ENCODE measurements at regions not wholly inside any gene's neighbourhood (a gene's known extent, or its start where the extent isn't known, plus 50 kb on each side); places are given as distances from the start of the nearest gene placed in this dataset.

DNA sequence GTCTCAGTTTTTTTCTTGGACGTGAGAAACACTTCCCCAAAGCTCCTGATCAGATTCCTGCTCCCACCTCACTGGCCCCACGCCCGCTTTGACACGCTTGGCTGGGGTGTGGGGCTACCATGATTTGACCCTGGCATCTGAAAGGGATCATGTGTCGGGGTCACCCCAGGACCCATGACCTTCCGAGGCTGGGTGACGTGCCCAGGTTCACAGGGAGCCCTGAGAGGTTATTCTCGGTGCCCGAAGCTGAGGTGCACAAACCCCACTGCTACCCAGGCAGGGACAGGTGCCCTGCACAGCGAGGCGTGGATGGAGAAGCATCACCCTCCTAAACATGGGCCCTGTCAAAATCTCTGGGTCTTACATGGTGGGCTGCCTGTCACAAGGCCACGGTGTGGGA is 404.1 kb downstream of the GALR1 start:
- no TSS peak for BruUV-seq (replicated peaks)
- intact Hi-C loops (cut with micrococcal nuclease; ENCODE audit: unreplicated experiment) (loop anchor here (5.0 kb wide), 1 partner anchor 651 kb away; no protein-coding TSS in a partner anchor), in situ Hi-C loops (cut with HindIII; ENCODE audit: extremely low pct_ligation_motif_present, low pct_unique_long_range_greater_than_20kb) (loop anchor here (10.0 kb wide), 1 partner anchor 659 kb away; no protein-coding TSS in a partner anchor)
- H3K4me2 ChIP-seq (ENCODE audit: low read depth, low read length): no peak overlapping the region
- H3K79me2 ChIP-seq (ENCODE audit: insufficient read depth, low read length): no peaks in the 10 kb centered on the region
- no peaks in the 10 kb centered on the region for H4K20me1 ChIP-seq (ENCODE audit: insufficient read depth, low read length)
- H3K9me3 ChIP-seq (ENCODE audit: low read length): no peaks in the 10 kb centered on the region
- no peak for ATAC-seq
- 0% methylated on average over 3 of the region's 12 CpGs for WGBS (ENCODE audit: low lambda C conversion rate)
- H3K27me3 ChIP-seq (ENCODE audit: control insufficient read depth in 1 of 2, insufficient read depth in 2 of 2, low read length in 2 of 2): peaks cover 0 to 14% of the 10 kb centered on the region in 2 experiments; a peak in 2 of 5 replicates
- no peak overlapping the region for H3K27ac ChIP-seq (ENCODE audit: extremely low read length, insufficient read depth, low read length)
- no peak for FAIRE-seq
- DNase-seq (ENCODE audit: low spot score): no peak
- ChIA-PET POLR2A (no interaction called here), CTCF (ENCODE audit: low intra/inter-chr PET ratio, low total read pairs) (no interaction called here)
- no peaks in the 10 kb centered on the region for H3K4me1 ChIP-seq (ENCODE audit: insufficient read depth, low read length)
- no peaks in the 10 kb centered on the region for H3K36me3 ChIP-seq (replicated peaks in 1 of 2; ENCODE audit: control insufficient read depth in 1 of 2, insufficient read depth in 2 of 2, low read length in 2 of 2)
- no peak overlapping the region for H3K4me3 ChIP-seq (replicated peaks in 1 of 3; ENCODE audit: insufficient read depth in 1 of 3, low read depth in 2 of 3, low read length in 3 of 3)
- H3K9ac ChIP-seq (ENCODE audit: insufficient read depth, low read depth, low read length): no peak overlapping the region
- H2AFZ ChIP-seq (ENCODE audit: low read length): no peak overlapping the region
- TF ChIP-seq NFATC3 (CRISPR knock-in tag; IDR thresholded peaks at IDR 0.05) (no peak), ZSCAN12 (CRISPR knock-in tag; IDR thresholded peaks at IDR 0.05) (no peak), RFXANK (CRISPR knock-in tag; IDR thresholded peaks at IDR 0.05) (no peak), CREBL2 (CRISPR knock-in tag; IDR thresholded peaks at IDR 0.05; ENCODE audit: borderline replicate concordance) (no peak), POLR2AphosphoS5 (IDR thresholded peaks at IDR 0.05; ENCODE audit: low read depth, low read length) (no peak), HNF1A (IDR thresholded peaks at IDR 0.05; ENCODE audit: low read depth) (no peak), HNF1A (CRISPR knock-in tag; IDR thresholded peaks at IDR 0.05; ENCODE audit: borderline replicate concordance) (no peak), ZNF274 (CRISPR knock-in tag; IDR thresholded peaks at IDR 0.05) (no peak), TGIF2 (CRISPR knock-in tag; IDR thresholded peaks at IDR 0.05) (no peak)
- TF ChIP-seq, protein P1, sequence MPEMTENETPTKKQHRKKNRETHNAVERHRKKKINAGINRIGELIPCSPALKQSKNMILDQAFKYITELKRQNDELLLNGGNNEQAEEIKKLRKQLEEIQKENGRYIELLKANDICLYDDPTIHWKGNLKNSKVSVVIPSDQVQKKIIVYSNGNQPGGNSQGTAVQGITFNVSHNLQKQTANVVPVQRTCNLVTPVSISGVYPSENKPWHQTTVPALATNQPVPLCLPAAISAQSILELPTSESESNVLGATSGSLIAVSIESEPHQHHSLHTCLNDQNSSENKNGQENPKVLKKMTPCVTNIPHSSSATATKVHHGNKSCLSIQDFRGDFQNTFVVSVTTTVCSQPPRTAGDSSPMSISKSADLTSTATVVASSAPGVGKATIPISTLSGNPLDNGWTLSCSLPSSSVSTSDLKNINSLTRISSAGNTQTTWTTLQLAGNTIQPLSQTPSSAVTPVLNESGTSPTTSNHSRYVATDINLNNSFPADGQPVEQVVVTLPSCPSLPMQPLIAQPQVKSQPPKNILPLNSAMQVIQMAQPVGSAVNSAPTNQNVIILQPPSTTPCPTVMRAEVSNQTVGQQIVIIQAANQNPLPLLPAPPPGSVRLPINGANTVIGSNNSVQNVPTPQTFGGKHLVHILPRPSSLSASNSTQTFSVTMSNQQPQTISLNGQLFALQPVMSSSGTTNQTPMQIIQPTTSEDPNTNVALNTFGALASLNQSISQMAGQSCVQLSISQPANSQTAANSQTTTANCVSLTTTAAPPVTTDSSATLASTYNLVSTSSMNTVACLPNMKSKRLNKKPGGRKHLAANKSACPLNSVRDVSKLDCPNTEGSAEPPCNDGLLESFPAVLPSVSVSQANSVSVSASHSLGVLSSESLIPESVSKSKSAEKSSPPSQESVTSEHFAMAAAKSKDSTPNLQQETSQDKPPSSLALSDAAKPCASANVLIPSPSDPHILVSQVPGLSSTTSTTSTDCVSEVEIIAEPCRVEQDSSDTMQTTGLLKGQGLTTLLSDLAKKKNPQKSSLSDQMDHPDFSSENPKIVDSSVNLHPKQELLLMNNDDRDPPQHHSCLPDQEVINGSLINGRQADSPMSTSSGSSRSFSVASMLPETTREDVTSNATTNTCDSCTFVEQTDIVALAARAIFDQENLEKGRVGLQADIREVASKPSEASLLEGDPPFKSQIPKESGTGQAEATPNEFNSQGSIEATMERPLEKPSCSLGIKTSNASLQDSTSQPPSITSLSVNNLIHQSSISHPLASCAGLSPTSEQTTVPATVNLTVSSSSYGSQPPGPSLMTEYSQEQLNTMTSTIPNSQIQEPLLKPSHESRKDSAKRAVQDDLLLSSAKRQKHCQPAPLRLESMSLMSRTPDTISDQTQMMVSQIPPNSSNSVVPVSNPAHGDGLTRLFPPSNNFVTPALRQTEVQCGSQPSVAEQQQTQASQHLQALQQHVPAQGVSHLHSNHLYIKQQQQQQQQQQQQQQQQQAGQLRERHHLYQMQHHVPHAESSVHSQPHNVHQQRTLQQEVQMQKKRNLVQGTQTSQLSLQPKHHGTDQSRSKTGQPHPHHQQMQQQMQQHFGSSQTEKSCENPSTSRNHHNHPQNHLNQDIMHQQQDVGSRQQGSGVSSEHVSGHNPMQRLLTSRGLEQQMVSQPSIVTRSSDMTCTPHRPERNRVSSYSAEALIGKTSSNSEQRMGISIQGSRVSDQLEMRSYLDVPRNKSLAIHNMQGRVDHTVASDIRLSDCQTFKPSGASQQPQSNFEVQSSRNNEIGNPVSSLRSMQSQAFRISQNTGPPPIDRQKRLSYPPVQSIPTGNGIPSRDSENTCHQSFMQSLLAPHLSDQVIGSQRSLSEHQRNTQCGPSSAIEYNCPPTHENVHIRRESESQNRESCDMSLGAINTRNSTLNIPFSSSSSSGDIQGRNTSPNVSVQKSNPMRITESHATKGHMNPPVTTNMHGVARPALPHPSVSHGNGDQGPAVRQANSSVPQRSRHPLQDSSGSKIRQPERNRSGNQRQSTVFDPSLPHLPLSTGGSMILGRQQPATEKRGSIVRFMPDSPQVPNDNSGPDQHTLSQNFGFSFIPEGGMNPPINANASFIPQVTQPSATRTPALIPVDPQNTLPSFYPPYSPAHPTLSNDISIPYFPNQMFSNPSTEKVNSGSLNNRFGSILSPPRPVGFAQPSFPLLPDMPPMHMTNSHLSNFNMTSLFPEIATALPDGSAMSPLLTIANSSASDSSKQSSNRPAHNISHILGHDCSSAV (CRISPR knock-in tag; IDR thresholded peaks at IDR 0.05; ENCODE audit: borderline replicate concordance): no peak

All from HepG2 (cell line).